Cardiac muscle cell (in vitro differentiated cells and primary cell): ENCODE measurements at regions not wholly inside any gene's neighbourhood (a gene's known extent, or its start where the extent isn't known, plus 50 kb on each side); places are given as distances from the start of the nearest gene placed in this dataset.
"Not testable (repeated sequence)": the region's sequence is repeated elsewhere in the genome, so short reads cannot be mapped to it uniquely, and the experiment has no call there.

Source experiments
- DNase-seq, 2 donors: peaks; one replicate each; pipeline versions ENCODE4 v3.0.0 to v3.0.0-alpha.2; 2010 to 2017; ENCODE audit warnings: low read depth in 1 of 2, low spot score in 1 of 2
- H3K27ac ChIP-seq: fragments of 200-600 bp; sonication (generic); 2 replicates; pipeline ENCODE4 v1.5.1; 2016
- H3K27me3 ChIP-seq: fragments of 200-600 bp; sonication (generic); 2 replicates; pipeline ENCODE4 v1.6.0; 2016; ENCODE audit warnings: control low read depth
- H3K36me3 ChIP-seq: fragments of 200-600 bp; sonication (generic); 2 replicates; pipeline ENCODE4 v1.5.1; 2016; ENCODE audit warnings: control low read depth
- H3K4me1 ChIP-seq: fragments of 200-600 bp; sonication (generic); 2 replicates; pipeline ENCODE4 v1.8.1; 2017; ENCODE audit warnings: low read depth, mild to moderate bottlenecking, mixed run types
- H3K4me3 ChIP-seq: fragments of 200-600 bp; sonication (generic); 2 replicates; pipeline ENCODE4 v1.5.1; 2016; ENCODE audit warnings: mild to moderate bottlenecking
- H3K9me3 ChIP-seq: fragments of 200-600 bp; sonication (generic); 2 replicates; pipeline ENCODE4 v1.5.1; 2017; ENCODE audit warnings: low read depth, mild to moderate bottlenecking, control low read depth
- CTCF ChIP-seq: IDR thresholded peaks from 2 replicates; pipeline ENCODE4 v1.5.1; 2012; ENCODE audit warnings: low read depth, mild to moderate bottlenecking, low read length

DNA sequence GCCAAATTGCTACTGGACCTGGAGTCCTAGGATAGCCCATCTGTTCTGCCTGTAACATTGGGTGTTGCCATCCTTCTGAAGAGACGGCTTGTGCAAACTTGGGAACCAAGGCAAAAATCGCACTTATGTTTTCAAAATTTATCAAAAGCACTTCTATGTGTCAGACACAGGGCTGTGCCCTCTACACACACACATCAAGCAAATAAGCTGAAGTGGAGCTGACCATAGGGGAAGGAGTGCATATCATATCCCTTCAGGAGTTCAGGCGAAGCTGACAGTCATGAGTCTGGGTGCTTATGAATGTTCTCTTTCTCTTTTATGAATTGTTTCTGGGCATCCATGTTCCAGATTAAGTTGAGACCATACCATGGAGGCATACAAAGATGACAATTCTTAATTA lies 247.9 kb downstream of the CYRIA start:
- no peaks in the 10 kb centered on the region for H3K36me3 ChIP-seq
- DNase-seq = no peak
- no peak for TF ChIP-seq CTCF

DNA sequence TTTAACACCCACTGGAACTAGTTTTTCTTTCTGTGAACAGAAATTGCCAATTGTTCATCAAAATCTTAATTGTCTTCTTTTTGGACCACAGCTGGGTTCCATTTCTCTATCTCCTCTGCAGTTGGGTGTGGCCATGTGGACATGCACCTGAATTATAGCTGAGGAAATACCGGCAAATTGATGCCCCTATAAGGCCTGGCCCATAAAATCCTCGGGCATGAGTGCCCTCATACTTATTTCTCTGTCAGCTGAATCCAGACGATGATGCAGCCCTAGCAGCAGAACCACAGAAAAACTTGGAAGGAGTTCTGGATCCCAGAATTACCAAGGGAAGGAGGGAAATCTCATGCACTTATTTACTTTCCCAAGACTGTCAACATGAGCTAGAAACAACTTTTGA lies 249.0 kb downstream of the CYRIA start:
- Histone ChIP-seq H3K36me3 (no peaks in the 10 kb centered on the region), H3K4me1 (peaks cover 22% of the 10 kb centered on the region), H3K4me3 (no peak overlapping the region), H3K27me3 (no peaks in the 10 kb centered on the region), H3K9me3 (no peaks in the 10 kb centered on the region), H3K27ac (no peak overlapping the region)
- no peak for DNase-seq
- TF ChIP-seq CTCF = no peak

More for the DNA sequence above, 247.9 kb downstream of the CYRIA start:
- Histone ChIP-seq H3K4me1 (peaks cover 17% of the 10 kb centered on the region), H3K27ac (no peak overlapping the region), H3K9me3 (no peaks in the 10 kb centered on the region), H3K27me3 (no peaks in the 10 kb centered on the region), H3K4me3 (no peak overlapping the region)

DNA sequence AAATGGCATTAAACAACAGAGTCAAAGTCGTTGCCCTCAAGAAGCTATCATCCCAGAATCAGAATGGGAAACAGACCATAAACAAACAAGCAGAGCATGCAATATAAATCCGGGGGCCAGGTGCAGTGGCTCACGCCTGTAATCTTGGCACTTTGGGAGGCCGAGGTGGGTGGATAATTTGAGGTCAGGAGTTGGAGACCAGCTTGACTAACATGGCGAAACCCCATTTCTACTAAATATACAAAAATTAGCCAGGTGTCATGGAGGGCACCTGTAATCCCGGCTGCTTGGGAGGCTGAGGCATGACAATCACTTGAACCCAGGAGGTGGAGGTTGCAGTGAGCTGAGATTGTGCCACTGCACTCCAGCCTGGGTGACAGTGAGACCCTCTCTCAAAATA lies 249.8 kb downstream of the CYRIA start:
- peaks cover 22% of the 10 kb centered on the region for H3K4me1 ChIP-seq
- not testable (repeated sequence) for DNase-seq

DNA sequence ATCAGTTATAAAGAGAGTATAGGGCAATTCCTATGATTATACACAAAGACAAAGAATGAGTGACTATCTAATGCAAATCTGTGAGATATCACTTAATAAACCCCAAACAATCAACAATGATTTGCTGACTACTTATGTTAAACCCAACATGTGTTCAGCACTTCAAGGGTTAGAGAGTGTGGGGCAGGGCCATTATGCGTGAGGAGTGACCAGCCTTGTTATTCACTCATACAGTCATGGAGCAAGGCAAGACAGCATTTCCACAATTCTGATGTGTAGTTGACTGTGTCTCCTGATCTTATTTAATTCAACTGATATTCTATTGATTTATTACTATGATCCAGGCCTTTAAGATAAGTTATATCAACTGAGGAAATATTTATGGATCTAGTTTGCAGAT lies 251.7 kb downstream of the CYRIA start:
- no peak for TF ChIP-seq CTCF
- H3K36me3 ChIP-seq = no peaks in the 10 kb centered on the region

More for the DNA sequence above, 249.8 kb downstream of the CYRIA start:
- H3K36me3 ChIP-seq, H3K27me3 ChIP-seq, H3K9me3 ChIP-seq, H3K27ac ChIP-seq, H3K4me3 ChIP-seq: not testable (repeated sequence)

GRCh38 chr2:16413285-16413684 lies 252.3 kb downstream of the CYRIA start:
- no peak for TF ChIP-seq CTCF
- peak in 1 of 2 donors; percentile 64 for DNase-seq
- Histone ChIP-seq H3K27ac (peak overlapping the region; percentile 74), H3K9me3 (no peaks in the 10 kb centered on the region), H3K4me1 (peaks cover 26% of the 10 kb centered on the region), H3K36me3 (no peaks in the 10 kb centered on the region), H3K4me3 (no peak overlapping the region), H3K27me3 (no peaks in the 10 kb centered on the region)

More for the DNA sequence above, 251.7 kb downstream of the CYRIA start:
- Histone ChIP-seq H3K9me3 (no peaks in the 10 kb centered on the region), H3K4me3 (no peak overlapping the region), H3K27ac (peak overlapping the region; percentile 74), H3K4me1 (peaks cover 21% of the 10 kb centered on the region), H3K27me3 (no peaks in the 10 kb centered on the region)
- DNase-seq = no peak

DNA sequence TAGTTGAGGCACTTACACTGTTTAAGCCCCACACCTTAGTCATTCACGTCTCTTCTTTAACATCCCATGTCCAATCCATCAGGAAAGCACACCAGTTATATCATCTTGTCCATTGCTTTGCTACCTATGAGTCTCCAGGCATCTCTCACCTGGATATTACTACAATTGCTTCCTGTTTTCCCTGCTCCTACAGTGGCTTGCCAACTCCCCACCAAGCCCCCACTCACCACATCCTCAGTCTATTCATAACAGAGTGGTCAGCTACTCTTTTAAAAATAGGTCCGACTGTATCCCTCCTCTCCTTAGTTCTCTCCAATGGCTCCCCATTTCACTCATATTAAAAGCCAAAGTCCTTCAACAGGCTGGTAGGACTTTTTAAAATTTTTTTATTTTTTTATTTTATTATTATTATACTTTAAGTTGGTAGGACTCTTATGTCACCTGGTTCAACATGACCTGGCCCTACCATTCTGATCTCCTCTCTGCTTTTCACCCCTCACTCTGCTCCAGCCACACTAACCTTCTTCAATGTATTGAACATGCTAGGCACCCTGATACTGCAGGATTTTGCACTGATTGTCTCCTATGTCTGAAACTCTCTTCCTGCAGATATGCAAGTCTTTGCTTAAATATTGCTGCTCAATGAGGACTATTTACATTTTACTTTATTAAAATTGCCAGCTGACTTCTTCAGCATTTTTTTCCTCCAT lies 253.2 kb downstream of the CYRIA start:
- DNase-seq = no peak
- Histone ChIP-seq H3K27me3 (no peaks in the 10 kb centered on the region), H3K27ac (peak overlapping the region; percentile 74), H3K4me3 (no peak overlapping the region), H3K36me3 (no peaks in the 10 kb centered on the region), H3K9me3 (no peaks in the 10 kb centered on the region), H3K4me1 (peaks cover 32% of the 10 kb centered on the region)
- no peak for TF ChIP-seq CTCF
